ENCODE measurements at regions not wholly inside any gene's neighbourhood (a gene's known extent, or its start where the extent isn't known, plus 50 kb on each side); places are given as distances from the start of the nearest gene placed in this dataset.
A peak's percentile ranks its signal among the peaks of the same experiment; 100 is the strongest.

DNA sequence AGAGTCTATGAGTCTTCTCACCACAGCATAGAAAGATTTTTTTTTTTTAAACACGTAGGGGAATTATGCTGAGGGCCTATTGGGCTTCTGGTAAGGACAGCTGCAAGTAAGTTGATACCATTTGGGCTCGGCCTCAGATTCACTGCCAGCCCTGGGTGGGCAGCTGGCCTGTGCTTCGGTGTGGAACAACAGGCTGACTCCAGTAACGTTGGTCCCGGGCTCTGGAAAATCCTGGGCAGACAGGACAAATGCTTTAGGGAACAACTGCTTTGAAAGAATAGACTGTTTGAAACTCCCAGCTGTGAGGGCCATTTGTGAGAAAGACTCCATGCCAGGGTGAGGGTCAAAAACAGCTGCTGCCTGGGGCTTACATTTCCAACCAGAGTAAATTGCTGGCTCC is 366.5 kb downstream of the QKI start:
- Histone ChIP-seq H3K27me3 (ENCODE audit: control insufficient read depth in 1 of 2, insufficient read depth in 1 of 2, low read length in 2 of 2) (no peaks in the 10 kb centered on the region), H2AK5ac (ENCODE audit: low read length, severe bottlenecking) (no peak overlapping the region), H3K18ac (ENCODE audit: low read depth in 1 of 2, low read length in 2 of 2) (no peak overlapping the region), H3K79me1 (replicated peaks; ENCODE audit: low read length, poor library complexity, severe bottlenecking) (no peaks in the 10 kb centered on the region), H3K4me2 (ENCODE audit: low read length, poor library complexity, severe bottlenecking) (no peak overlapping the region), H4K8ac (ENCODE audit: low read length) (no peak overlapping the region), H3K4me1 (ENCODE audit: control insufficient read depth, insufficient read depth, low read depth, low read length) (peaks cover 2% of the 10 kb centered on the region), H2BK5ac (ENCODE audit: low read depth, low read length, poor library complexity, severe bottlenecking) (no peak overlapping the region), H2BK15ac (ENCODE audit: low read depth, poor library complexity, severe bottlenecking) (no peak overlapping the region), H3K27ac (ENCODE audit: low read length, poor library complexity, severe bottlenecking) (no peak overlapping the region), H2AFZ (ENCODE audit: low read depth, low read length) (no peak overlapping the region), H3K14ac (ENCODE audit: low read length in 2 of 2) (no peak overlapping the region), H3K9ac (ENCODE audit: low read length) (no peak overlapping the region), H2BK120ac (ENCODE audit: low read depth, low read length) (no peak overlapping the region), H4K91ac (ENCODE audit: low read length) (no peak overlapping the region), H3K9me3 (ENCODE audit: control insufficient read depth, low read length) (no peaks in the 10 kb centered on the region), H2BK12ac (ENCODE audit: low read length in 2 of 2) (no peak overlapping the region), H3K23ac (ENCODE audit: low read length in 2 of 2) (no peak overlapping the region), H3K36me3 (ENCODE audit: control insufficient read depth in 1 of 2, insufficient read depth in 2 of 2, low read depth in 1 of 2, low read length in 2 of 2) (no peaks in the 10 kb centered on the region), H3K4ac (ENCODE audit: low read depth in 1 of 2, low read length in 2 of 2) (no peak overlapping the region), H3K4me3 (ENCODE audit: insufficient read depth in 1 of 2, low read depth in 1 of 2, low read length in 2 of 2) (no peak overlapping the region)
- 78% methylated on average over 5 of the region's 5 CpGs for WGBS
- DNase-seq = no peak

DNA sequence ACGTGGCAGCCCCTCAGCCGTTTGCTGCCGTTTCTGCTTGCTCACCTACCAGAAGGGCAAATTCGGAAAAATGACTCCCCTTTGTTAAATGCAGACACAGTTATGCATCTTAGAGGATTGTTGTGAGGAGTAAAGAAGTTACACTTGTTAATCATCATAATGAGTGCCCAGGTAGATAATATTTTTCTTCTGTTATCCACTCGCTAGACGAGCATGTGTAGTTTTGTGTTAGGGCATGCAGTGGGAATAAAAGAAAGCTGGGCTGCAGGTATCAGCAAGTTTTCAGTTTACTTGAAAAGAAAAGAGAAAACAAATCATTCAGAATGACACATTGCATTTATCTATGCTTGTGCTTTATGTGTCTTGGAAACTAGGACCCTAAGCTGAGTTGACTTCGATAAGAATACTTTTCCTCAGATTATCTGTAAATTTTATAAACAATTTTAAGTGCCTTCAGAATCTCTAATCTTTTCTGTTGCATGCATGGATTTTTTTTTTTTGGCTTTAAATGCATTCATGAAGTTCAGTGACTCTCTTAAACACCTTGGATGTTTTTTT is 365.3 kb downstream of the QKI start:
- H3K23ac ChIP-seq (ENCODE audit: low read length in 2 of 2) = no peak overlapping the region
- no peak overlapping the region for H3K4ac ChIP-seq (ENCODE audit: low read depth in 1 of 2, low read length in 2 of 2)
- H4K8ac ChIP-seq (ENCODE audit: low read length) = no peak overlapping the region
- H2BK12ac ChIP-seq (ENCODE audit: low read length in 2 of 2) = no peak overlapping the region
- no peak overlapping the region for H4K91ac ChIP-seq (ENCODE audit: low read length)
- no peak overlapping the region for H2BK120ac ChIP-seq (ENCODE audit: low read depth, low read length)
- H3K4me1 ChIP-seq (ENCODE audit: control insufficient read depth, insufficient read depth, low read depth, low read length) = peaks cover 2% of the 10 kb centered on the region
- no peak overlapping the region for H2BK5ac ChIP-seq (ENCODE audit: low read depth, low read length, poor library complexity, severe bottlenecking)
- H3K27me3 ChIP-seq (ENCODE audit: control insufficient read depth in 1 of 2, insufficient read depth in 1 of 2, low read length in 2 of 2) = no peaks in the 10 kb centered on the region
- no peak overlapping the region for H3K4me2 ChIP-seq (ENCODE audit: low read length, poor library complexity, severe bottlenecking)
- no peak for DNase-seq
- no peaks in the 10 kb centered on the region for H3K9me3 ChIP-seq (ENCODE audit: control insufficient read depth, low read length)
- H3K79me1 ChIP-seq (replicated peaks; ENCODE audit: low read length, poor library complexity, severe bottlenecking) = no peaks in the 10 kb centered on the region
- 98% methylated on average over 6 of the region's 7 CpGs for WGBS
- H3K4me3 ChIP-seq (ENCODE audit: insufficient read depth in 1 of 2, low read depth in 1 of 2, low read length in 2 of 2) = no peak overlapping the region
- no peak overlapping the region for H2AK5ac ChIP-seq (ENCODE audit: low read length, severe bottlenecking)
- H3K27ac ChIP-seq (ENCODE audit: low read length, poor library complexity, severe bottlenecking) = no peak overlapping the region
- no peak overlapping the region for H2BK15ac ChIP-seq (ENCODE audit: low read depth, poor library complexity, severe bottlenecking)
- no peak overlapping the region for H3K9ac ChIP-seq (ENCODE audit: low read length)
- no peaks in the 10 kb centered on the region for H3K36me3 ChIP-seq (ENCODE audit: control insufficient read depth in 1 of 2, insufficient read depth in 2 of 2, low read depth in 1 of 2, low read length in 2 of 2)
- H2AFZ ChIP-seq (ENCODE audit: low read depth, low read length) = no peak overlapping the region
- peak overlapping the region in 1 of 2 experiments; percentile 6 for H3K18ac ChIP-seq (ENCODE audit: low read depth in 1 of 2, low read length in 2 of 2)
- peak overlapping the region in 1 of 2 experiments; percentile 76 for H3K14ac ChIP-seq (ENCODE audit: low read length in 2 of 2)

DNA sequence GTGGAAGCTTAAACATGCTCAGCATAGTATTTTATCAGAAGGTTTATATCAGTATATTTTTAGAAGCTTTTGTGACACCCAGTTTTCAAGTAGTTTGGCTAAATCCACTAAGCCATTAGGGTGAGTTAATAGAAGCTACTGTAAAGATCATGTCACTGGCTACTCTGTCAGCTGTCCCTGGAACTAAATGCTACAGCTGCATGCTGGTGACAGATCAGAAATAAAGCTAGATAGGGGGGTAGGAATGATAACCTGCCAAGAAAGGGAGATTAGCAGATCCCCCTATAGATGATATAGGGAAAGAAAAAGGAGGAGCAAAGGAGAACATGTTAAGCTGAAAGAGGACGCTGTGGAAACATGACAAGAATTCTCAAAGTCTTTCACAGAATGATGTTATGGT is 363.2 kb downstream of the QKI start:
- Histone ChIP-seq H3K14ac (ENCODE audit: low read length in 2 of 2) (no peak overlapping the region), H3K9ac (ENCODE audit: low read length) (no peak overlapping the region)
- 89% methylated on average over 1 of the region's 1 CpG for WGBS

DNA sequence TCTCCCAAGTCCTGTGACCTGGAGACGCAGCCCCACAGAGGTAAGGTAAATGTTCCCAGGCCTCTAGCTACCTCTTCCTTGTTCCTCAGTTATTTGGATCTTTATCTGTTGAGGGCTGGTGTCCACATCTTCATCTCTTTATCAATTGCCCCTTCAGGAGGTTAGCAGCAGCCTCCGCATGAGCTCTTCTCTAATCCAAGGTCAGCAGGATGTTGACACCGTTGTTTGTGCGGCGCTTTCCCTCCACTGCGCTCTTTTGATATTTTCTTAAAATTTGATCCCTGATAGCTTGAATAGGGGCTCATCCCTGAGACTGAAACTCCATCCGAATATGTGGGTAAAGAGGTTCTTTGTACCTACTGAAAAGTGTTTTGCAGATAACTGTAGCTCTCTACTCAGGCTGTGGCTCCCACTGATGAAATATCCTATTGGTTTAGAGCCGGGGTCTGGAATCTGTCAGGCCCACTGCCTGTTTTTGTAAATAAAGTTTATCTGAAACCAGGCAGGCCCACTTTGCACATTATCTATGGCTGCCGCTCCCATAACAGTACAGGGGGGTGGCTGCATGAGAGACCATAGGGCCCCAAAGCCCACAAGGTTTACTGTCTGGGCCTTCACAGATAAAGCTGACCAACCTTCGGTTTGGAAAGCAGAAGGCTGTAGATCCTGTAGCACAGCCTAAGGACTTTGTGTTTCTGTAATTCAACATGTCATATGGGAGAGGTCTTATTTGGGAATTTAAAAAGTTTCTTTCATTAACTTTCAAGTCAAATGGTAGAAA is 362.6 kb downstream of the QKI start:
- Histone ChIP-seq H3K4me2 (ENCODE audit: low read length, poor library complexity, severe bottlenecking) (no peak overlapping the region), H4K8ac (ENCODE audit: low read length) (no peak overlapping the region), H3K4ac (ENCODE audit: low read depth in 1 of 2, low read length in 2 of 2) (peak overlapping the region in 1 of 2 experiments; percentile 20), H2AFZ (ENCODE audit: low read depth, low read length) (no peak overlapping the region), H3K36me3 (ENCODE audit: control insufficient read depth in 1 of 2, insufficient read depth in 2 of 2, low read depth in 1 of 2, low read length in 2 of 2) (no peaks in the 10 kb centered on the region), H3K79me1 (replicated peaks; ENCODE audit: low read length, poor library complexity, severe bottlenecking) (no peaks in the 10 kb centered on the region), H2BK15ac (ENCODE audit: low read depth, poor library complexity, severe bottlenecking) (no peak overlapping the region), H3K27me3 (ENCODE audit: control insufficient read depth in 1 of 2, insufficient read depth in 1 of 2, low read length in 2 of 2) (no peaks in the 10 kb centered on the region), H3K4me3 (ENCODE audit: insufficient read depth in 1 of 2, low read depth in 1 of 2, low read length in 2 of 2) (no peak overlapping the region), H4K91ac (ENCODE audit: low read length) (no peak overlapping the region), H3K9me3 (ENCODE audit: control insufficient read depth, low read length) (no peaks in the 10 kb centered on the region), H3K14ac (ENCODE audit: low read length in 2 of 2) (no peak overlapping the region), H3K18ac (ENCODE audit: low read depth in 1 of 2, low read length in 2 of 2) (no peak overlapping the region), H2AK5ac (ENCODE audit: low read length, severe bottlenecking) (no peak overlapping the region), H3K9ac (ENCODE audit: low read length) (no peak overlapping the region), H3K4me1 (ENCODE audit: control insufficient read depth, insufficient read depth, low read depth, low read length) (no peaks in the 10 kb centered on the region), H3K27ac (ENCODE audit: low read length, poor library complexity, severe bottlenecking) (no peak overlapping the region), H2BK12ac (ENCODE audit: low read length in 2 of 2) (no peak overlapping the region), H3K23ac (ENCODE audit: low read length in 2 of 2) (no peak overlapping the region), H2BK120ac (ENCODE audit: low read depth, low read length) (no peak overlapping the region), H2BK5ac (ENCODE audit: low read depth, low read length, poor library complexity, severe bottlenecking) (no peak overlapping the region)
- 70% methylated on average over 10 of the region's 10 CpGs for WGBS
- DNase-seq = no peak

More for the DNA sequence above, 363.2 kb downstream of the QKI start:
- Histone ChIP-seq H2AK5ac (ENCODE audit: low read length, severe bottlenecking) (no peak overlapping the region), H3K4ac (ENCODE audit: low read depth in 1 of 2, low read length in 2 of 2) (no peak overlapping the region), H3K18ac (ENCODE audit: low read depth in 1 of 2, low read length in 2 of 2) (no peak overlapping the region), H4K91ac (ENCODE audit: low read length) (no peak overlapping the region), H2AFZ (ENCODE audit: low read depth, low read length) (no peak overlapping the region), H3K27ac (ENCODE audit: low read length, poor library complexity, severe bottlenecking) (no peak overlapping the region), H4K8ac (ENCODE audit: low read length) (no peak overlapping the region), H2BK5ac (ENCODE audit: low read depth, low read length, poor library complexity, severe bottlenecking) (no peak overlapping the region), H3K9me3 (ENCODE audit: control insufficient read depth, low read length) (no peaks in the 10 kb centered on the region), H3K79me1 (replicated peaks; ENCODE audit: low read length, poor library complexity, severe bottlenecking) (no peaks in the 10 kb centered on the region), H2BK15ac (ENCODE audit: low read depth, poor library complexity, severe bottlenecking) (no peak overlapping the region), H3K4me3 (ENCODE audit: insufficient read depth in 1 of 2, low read depth in 1 of 2, low read length in 2 of 2) (no peak overlapping the region), H3K4me2 (ENCODE audit: low read length, poor library complexity, severe bottlenecking) (no peak overlapping the region), H2BK120ac (ENCODE audit: low read depth, low read length) (no peak overlapping the region), H3K23ac (ENCODE audit: low read length in 2 of 2) (no peak overlapping the region), H3K4me1 (ENCODE audit: control insufficient read depth, insufficient read depth, low read depth, low read length) (no peaks in the 10 kb centered on the region), H3K36me3 (ENCODE audit: control insufficient read depth in 1 of 2, insufficient read depth in 2 of 2, low read depth in 1 of 2, low read length in 2 of 2) (no peaks in the 10 kb centered on the region), H3K27me3 (ENCODE audit: control insufficient read depth in 1 of 2, insufficient read depth in 1 of 2, low read length in 2 of 2) (no peaks in the 10 kb centered on the region), H2BK12ac (ENCODE audit: low read length in 2 of 2) (no peak overlapping the region)
- DNase-seq = no peak
